GM12892 (cell line): ENCODE measurements at regions not wholly inside any gene's neighbourhood (a gene's known extent, or its start where the extent isn't known, plus 50 kb on each side); places are given as distances from the start of the nearest gene placed in this dataset.

Source experiments
- POLR2A ChIP-seq: IDR thresholded peaks from 2 replicates; pipeline ENCODE4 v1.6.1; 2011; ENCODE audit warnings: low read depth, low read length, control low read depth
- POLR2AphosphoS5 ChIP-seq: IDR thresholded peaks from 2 replicates; pipeline ENCODE4 v1.6.1; 2011; ENCODE audit warnings: low read depth, low read length, control low read depth
- TAF1 ChIP-seq: IDR thresholded peaks from 2 replicates; pipeline ENCODE4 v1.6.1; 2011; ENCODE audit warnings: low read depth, mild to moderate bottlenecking, control low read depth, low read length, borderline replicate concordance

DNA sequence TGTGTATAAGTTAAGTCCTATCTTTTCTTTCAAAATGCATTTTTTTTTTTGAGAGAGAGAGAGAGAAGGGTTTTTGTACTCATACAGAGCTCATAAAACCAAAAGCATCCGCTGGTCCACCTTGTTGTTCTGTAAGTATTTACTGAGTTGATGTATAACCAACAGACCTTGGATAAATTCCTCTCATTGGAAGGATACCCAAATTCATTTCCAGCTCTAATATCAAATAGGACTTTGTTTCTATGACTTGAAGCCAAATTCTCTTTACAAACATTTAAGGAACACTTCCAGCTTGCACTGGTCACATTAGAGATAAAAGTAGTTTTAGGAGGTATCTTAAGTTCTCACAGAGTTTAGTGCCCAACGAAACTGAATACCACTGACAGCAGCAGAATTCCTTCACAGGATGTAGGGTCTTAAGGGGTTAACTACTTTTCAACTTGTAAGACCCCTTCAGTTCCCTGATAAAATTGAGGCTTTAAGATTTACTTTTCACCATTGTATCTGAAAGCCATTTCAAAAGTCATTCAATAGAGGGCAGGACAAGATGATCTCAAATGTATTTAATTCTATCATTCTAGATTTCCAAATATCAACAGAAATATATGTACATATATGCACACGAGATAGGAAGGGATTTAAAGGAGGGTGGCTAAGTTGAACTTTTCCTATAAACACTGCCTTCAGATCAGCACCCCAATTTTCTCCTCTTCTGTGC lies 1398.5 kb upstream of the CELF4 start:
- TF ChIP-seq POLR2A (no peak), POLR2AphosphoS5 (no peak), TAF1 (no peak)
